Panc1 (cell line): ENCODE measurements at regions not wholly inside any gene's neighbourhood (a gene's known extent, or its start where the extent isn't known, plus 50 kb on each side); places are given as distances from the start of the nearest gene placed in this dataset.

ENCODE experiments used
- CTCF ChIP-seq: fragments of 450-650 bp; IDR thresholded peaks from 2 replicates; pipeline ENCODE4 v1.5.1; 2017; ENCODE audit warnings: mild to moderate bottlenecking
- POLR2AphosphoS5 ChIP-seq: IDR thresholded peaks from 2 replicates; pipeline ENCODE4 v1.6.1; 2012; ENCODE audit warnings: mild to moderate bottlenecking, low read depth, low read length, moderate library complexity

- TF ChIP-seq POLR2AphosphoS5 (no peak), CTCF (no peak)
These were observed 203.0 kb upstream of the MIR17HG start for GRCh38 chr13:91144486-91144885.
